Ovary (tissue), 7 donors: ENCODE measurements at regions not wholly inside any gene's neighbourhood (a gene's known extent, or its start where the extent isn't known, plus 50 kb on each side); places are given as distances from the start of the nearest gene placed in this dataset.

Experiments
- DNase-seq, 5 donors: peaks; one replicate each; pipeline ENCODE4 v3.0.0-alpha.2; 2019 to 2020
- H3K27ac ChIP-seq, 2 donors: fragments of 200-600 bp; one replicate each; pipeline versions ENCODE4 v1.5.1 to v1.8.0; 2019 to 2022
- H3K27me3 ChIP-seq: fragments of 200-600 bp; one replicate; pipeline ENCODE4 v1.8.0; 2022
- H3K36me3 ChIP-seq: fragments of 200-600 bp; sonication (generic); one replicate; pipeline ENCODE4 v1.5.1; 2019
- H3K4me1 ChIP-seq: one replicate; pipeline ENCODE4 v1.8.1; 2013; ENCODE audit warnings: mild to moderate bottlenecking, moderate library complexity; ENCODE audit not compliant: insufficient read depth
- H3K4me3 ChIP-seq: fragments of 200-600 bp; sonication (generic); one replicate; pipeline ENCODE4 v1.5.1; 2017
- H3K9me3 ChIP-seq, 2 donors: fragments of 200-600 bp in 1 of 2; sonication (generic) in 1 of 2; one replicate each; pipeline versions ENCODE4 v1.5.1 to v1.8.1; 2013 to 2019; ENCODE audit warnings: mild to moderate bottlenecking in 1 of 2, moderate library complexity in 1 of 2
- CTCF ChIP-seq, 3 donors: fragments of 450-650 bp in 2 of 3; fragments of 200-600 bp in 1 of 3; IDR thresholded peaks; one replicate each; pipeline versions ENCODE4 v1.5.1 to v1.8.0; 2016 to 2022; ENCODE audit warnings: antibody characterized with exemption in 3 of 3, mild to moderate bottlenecking in 1 of 3
- EP300 ChIP-seq: sonication (generic); formaldehyde crosslinking; IDR thresholded peaks from one replicate; pipeline ENCODE4 v1.6.1; 2017; ENCODE audit warnings: antibody characterized with exemption
- POLR2A ChIP-seq: fragments of 450-650 bp; IDR thresholded peaks from one replicate; pipeline ENCODE4 v1.6.1; 2017; ENCODE audit warnings: antibody characterized with exemption, mild to moderate bottlenecking, moderate library complexity
- WGBS, 3 donors: extraction: QIAGEN DNeasy Blood & Tissue Kit in 1 of 3; methylation state at CpG; one replicate each; pipeline versions ENCODE4 v1.1.5 to v1.1.7; 2013 to 2017; 5-methylcytosine and 5-hydroxymethylcytosine counted together
- intact Hi-C, 4 donors: fragments of 100-400 bp; cut with DNase I; formaldehyde crosslinking; loops; one replicate each; pipeline versions ENCODE4 v1.11.0 to v1.15.1; 2022 to 2023
- donor health status: DM: no; HTN: no; CAD: no; lungs with moderate emphysema.
- donor health status: DM: no; HTN: no; CAD: no.
- donor health status: Bipolar disorder and iron deficiency.
- donor health status: DM: no; HTN: no; CAD: no.
- donor health status: DM: yes; HTN: yes; CAD: no.

- intact Hi-C loops = no loop called here
- Histone ChIP-seq H3K27me3 (no peaks in the 10 kb centered on the region), H3K36me3 (no peaks in the 10 kb centered on the region), H3K27ac (no peak overlapping the region), H3K4me1 (no peaks in the 10 kb centered on the region), H3K4me3 (no peak overlapping the region), H3K9me3 (no peaks in the 10 kb centered on the region)
- TF ChIP-seq CTCF (IDR thresholded peaks at IDR 0.05) (no peak), EP300 (no peak), POLR2A (no peak)
- 65 to 76% (median 67%) methylated on average over 4 of the region's 4 CpGs for WGBS, 3 donors
- DNase-seq = no peak
Measured at GRCh38 chr4:166252487-166253402, 379.7 kb downstream of the TLL1 start.

- Histone ChIP-seq H3K4me3 (no peak overlapping the region), H3K9me3 (no peaks in the 10 kb centered on the region), H3K27me3 (no peaks in the 10 kb centered on the region), H3K4me1 (no peaks in the 10 kb centered on the region), H3K36me3 (no peaks in the 10 kb centered on the region), H3K27ac (no peak overlapping the region)
- no peak for DNase-seq
- WGBS, 3 donors = 87 to 90% (median 89%) methylated on average over 2 of the region's 2 CpGs
- TF ChIP-seq CTCF (IDR thresholded peaks at IDR 0.05) (no peak), EP300 (no peak), POLR2A (no peak)
- intact Hi-C loops = no loop called here
Measured at GRCh38 chr4:166257276-166257675, 384.2 kb downstream of the TLL1 start.

- Histone ChIP-seq H3K9me3 (no peaks in the 10 kb centered on the region), H3K27me3 (no peaks in the 10 kb centered on the region), H3K36me3 (no peaks in the 10 kb centered on the region), H3K27ac (no peak overlapping the region), H3K4me3 (no peak overlapping the region), H3K4me1 (no peaks in the 10 kb centered on the region)
- WGBS, 3 donors = 38 to 53% (median 40%) methylated on average over 4 of the region's 4 CpGs
- TF ChIP-seq CTCF (IDR thresholded peaks at IDR 0.05) (no peak), POLR2A (no peak), EP300 (no peak)
- no peak for DNase-seq
- intact Hi-C loops = no loop called here
Measured at GRCh38 chr4:166257891-166258290, 384.9 kb downstream of the TLL1 start.

GRCh38 chr4:166259081-166259480, 386.0 kb downstream of the TLL1 start:
- TF ChIP-seq CTCF (IDR thresholded peaks at IDR 0.05) = no peak
- TF ChIP-seq POLR2A = no peak
- TF ChIP-seq EP300 = no peak
- no peaks in the 10 kb centered on the region for H3K27me3 ChIP-seq
- DNase-seq = no peak
- H3K9me3 ChIP-seq = no peaks in the 10 kb centered on the region
- intact Hi-C loops = no loop called here
- no peaks in the 10 kb centered on the region for H3K36me3 ChIP-seq
- 63 to 81% (median 73%) methylated on average over 4 of the region's 4 CpGs for WGBS, 3 donors
- no peak overlapping the region for H3K4me3 ChIP-seq
- H3K4me1 ChIP-seq = no peaks in the 10 kb centered on the region
- H3K27ac ChIP-seq = no peak overlapping the region
